Astrocyte (in vitro differentiated cells and primary cell): ENCODE measurements at regions not wholly inside any gene's neighbourhood (a gene's known extent, or its start where the extent isn't known, plus 50 kb on each side); places are given as distances from the start of the nearest gene placed in this dataset.

Experiments
- DNase-seq: peaks from one replicate; pipeline ENCODE4 v3.0.0-alpha.2; 2010; ENCODE audit warnings: low read depth
- FAIRE-seq: peaks from 2 replicates; lab custom pipeline; 2011; peaks lifted over from hg19 to GRCh38; lab: Jason Lieb, UNC
- H2AFZ ChIP-seq: 2 replicates; pipeline ENCODE4 v1.6.0; 2012; ENCODE audit warnings: low read depth, low read length, inconsistent platforms
- H3K27ac ChIP-seq: 2 replicates; pipeline ENCODE4 v1.5.1; 2011; ENCODE audit warnings: low read depth, low read length, inconsistent platforms
- H3K27me3 ChIP-seq: 2 replicates; pipeline ENCODE4 v1.6.0; 2011; ENCODE audit warnings: low read length, inconsistent platforms; ENCODE audit not compliant: insufficient read depth
- H3K36me3 ChIP-seq: 2 replicates; pipeline ENCODE4 v1.5.1; 2011; ENCODE audit warnings: low read length, inconsistent platforms; ENCODE audit not compliant: insufficient read depth
- H3K4me1 ChIP-seq: 2 replicates; pipeline ENCODE4 v1.5.1; 2011; ENCODE audit warnings: low read length, inconsistent platforms; ENCODE audit not compliant: insufficient read depth
- H3K4me2 ChIP-seq: 2 replicates; pipeline ENCODE4 v1.6.0; 2012; ENCODE audit warnings: low read length, inconsistent platforms
- H3K4me3 ChIP-seq: 2 replicates; pipeline ENCODE4 v1.5.1; 2011; ENCODE audit warnings: low read depth, mild to moderate bottlenecking, low read length, inconsistent platforms; ENCODE audit not compliant: insufficient read depth
- H3K79me2 ChIP-seq: 2 replicates; pipeline ENCODE4 v1.6.0; 2012; ENCODE audit warnings: mild to moderate bottlenecking, low read length, inconsistent platforms; ENCODE audit not compliant: insufficient read depth
- H3K9ac ChIP-seq: 2 replicates; pipeline ENCODE4 v1.6.0; 2012; ENCODE audit warnings: mild to moderate bottlenecking, low read length, inconsistent platforms
- H3K9me3 ChIP-seq: 2 replicates; pipeline ENCODE4 v1.5.1; 2012; ENCODE audit warnings: low read depth, mild to moderate bottlenecking, low read length, inconsistent platforms; ENCODE audit not compliant: insufficient read depth
- H4K20me1 ChIP-seq: 2 replicates; pipeline ENCODE4 v1.6.0; 2012; ENCODE audit warnings: low read length, inconsistent platforms; ENCODE audit not compliant: insufficient read depth
- H3K27ac Mint-ChIP-seq: one replicate; pipeline ENCODE4 v1.8.0; 2021; ENCODE audit warnings: mild to moderate bottlenecking, mixed read lengths; ENCODE audit not compliant: unreplicated experiment
- H3K27me3 Mint-ChIP-seq: one replicate; pipeline ENCODE4 v1.8.0; 2021; ENCODE audit warnings: low read depth, mixed read lengths; ENCODE audit not compliant: unreplicated experiment
- H3K36me3 Mint-ChIP-seq: one replicate; pipeline ENCODE4 v1.8.0; 2021; ENCODE audit warnings: low read depth, mixed read lengths; ENCODE audit not compliant: unreplicated experiment
- H3K4me1 Mint-ChIP-seq: one replicate; pipeline ENCODE4 v1.8.0; 2021; ENCODE audit warnings: low read depth, mixed read lengths; ENCODE audit not compliant: unreplicated experiment
- H3K4me3 Mint-ChIP-seq: one replicate; pipeline ENCODE4 v1.8.0; 2021; ENCODE audit warnings: mild to moderate bottlenecking, moderate library complexity, mixed read lengths; ENCODE audit not compliant: unreplicated experiment
- H3K9me3 Mint-ChIP-seq: one replicate; pipeline ENCODE4 v1.8.0; 2021; ENCODE audit warnings: mild to moderate bottlenecking, mixed read lengths; ENCODE audit not compliant: unreplicated experiment
- EZH2 ChIP-seq: IDR thresholded peaks from 2 replicates; pipeline ENCODE4 v1.6.1; 2012; ENCODE audit warnings: mild to moderate bottlenecking, low read length, inconsistent platforms; ENCODE audit not compliant: insufficient read depth
- TF ChIP-seq, protein P1 (sequence below): IDR thresholded peaks from 2 replicates; pipeline ENCODE4 v1.5.1; 2011; ENCODE audit warnings: low read depth, mild to moderate bottlenecking, inconsistent platforms, low read length, moderate library complexity; ENCODE audit not compliant: insufficient read depth

GRCh38 chr11:92401520-92401919 is 176.9 kb downstream of the FAT3 start:
- Histone ChIP-seq H3K4me1 (no peaks in the 10 kb centered on the region), H3K79me2 (no peaks in the 10 kb centered on the region), H3K9me3 (no peaks in the 10 kb centered on the region), H4K20me1 (no peaks in the 10 kb centered on the region), H3K36me3 (no peaks in the 10 kb centered on the region), H3K27ac (no peak overlapping the region), H3K4me2 (no peak overlapping the region), H3K4me3 (no peak overlapping the region), H2AFZ (no peak overlapping the region), H3K27me3 (no peaks in the 10 kb centered on the region), H3K9ac (no peak overlapping the region)
- peaks cover 1% of the 10 kb centered on the region for H3K9me3 Mint-ChIP-seq
- DNase-seq (no peak), FAIRE-seq (no peak)
- H3K4me3 Mint-ChIP-seq, result no peak overlapping the region
- no peak overlapping the region for H3K27ac Mint-ChIP-seq
- no peaks in the 10 kb centered on the region for H3K4me1 Mint-ChIP-seq
- no peaks in the 10 kb centered on the region for H3K27me3 Mint-ChIP-seq
- peaks cover 4% of the 10 kb centered on the region for H3K36me3 Mint-ChIP-seq
- TF ChIP-seq, protein P1, sequence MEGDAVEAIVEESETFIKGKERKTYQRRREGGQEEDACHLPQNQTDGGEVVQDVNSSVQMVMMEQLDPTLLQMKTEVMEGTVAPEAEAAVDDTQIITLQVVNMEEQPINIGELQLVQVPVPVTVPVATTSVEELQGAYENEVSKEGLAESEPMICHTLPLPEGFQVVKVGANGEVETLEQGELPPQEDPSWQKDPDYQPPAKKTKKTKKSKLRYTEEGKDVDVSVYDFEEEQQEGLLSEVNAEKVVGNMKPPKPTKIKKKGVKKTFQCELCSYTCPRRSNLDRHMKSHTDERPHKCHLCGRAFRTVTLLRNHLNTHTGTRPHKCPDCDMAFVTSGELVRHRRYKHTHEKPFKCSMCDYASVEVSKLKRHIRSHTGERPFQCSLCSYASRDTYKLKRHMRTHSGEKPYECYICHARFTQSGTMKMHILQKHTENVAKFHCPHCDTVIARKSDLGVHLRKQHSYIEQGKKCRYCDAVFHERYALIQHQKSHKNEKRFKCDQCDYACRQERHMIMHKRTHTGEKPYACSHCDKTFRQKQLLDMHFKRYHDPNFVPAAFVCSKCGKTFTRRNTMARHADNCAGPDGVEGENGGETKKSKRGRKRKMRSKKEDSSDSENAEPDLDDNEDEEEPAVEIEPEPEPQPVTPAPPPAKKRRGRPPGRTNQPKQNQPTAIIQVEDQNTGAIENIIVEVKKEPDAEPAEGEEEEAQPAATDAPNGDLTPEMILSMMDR, result no peak
- no peak for TF ChIP-seq EZH2

DNA sequence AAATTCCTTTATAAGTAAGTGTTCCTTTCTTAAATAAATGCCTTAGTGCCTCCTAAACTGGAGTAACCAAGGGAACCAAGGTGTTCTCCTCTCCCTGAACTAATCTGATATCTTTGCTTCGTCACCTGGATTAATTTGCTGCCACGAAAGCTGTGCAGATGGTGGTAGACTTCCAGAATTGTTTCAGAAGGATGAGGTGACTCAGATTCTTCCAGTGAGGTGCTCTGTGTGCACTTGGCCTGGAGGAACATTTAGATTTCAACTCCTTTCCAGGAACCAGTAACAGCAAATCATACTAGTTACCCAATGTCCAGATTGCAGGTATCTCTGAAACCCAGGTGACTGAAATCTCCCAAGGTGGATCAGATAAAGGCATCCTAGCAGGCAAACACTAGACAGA is 181.9 kb downstream of the FAT3 start:
- no peak overlapping the region for H3K9ac ChIP-seq
- Mint-ChIP-seq H3K27me3 (no peaks in the 10 kb centered on the region), H3K4me3 (no peak overlapping the region), H3K4me1 (peaks cover 11% of the 10 kb centered on the region), H3K9me3 (peaks cover 1% of the 10 kb centered on the region), H3K36me3 (no peaks in the 10 kb centered on the region), H3K27ac (no peak overlapping the region)
- no peak overlapping the region for H3K4me3 ChIP-seq
- no peaks in the 10 kb centered on the region for H3K79me2 ChIP-seq
- no peak overlapping the region for H3K4me2 ChIP-seq
- H2AFZ ChIP-seq, result no peak overlapping the region
- H3K4me1 ChIP-seq, result no peaks in the 10 kb centered on the region
- H3K36me3 ChIP-seq, result no peaks in the 10 kb centered on the region
- H3K27ac ChIP-seq, result no peak overlapping the region
- no peaks in the 10 kb centered on the region for H4K20me1 ChIP-seq
- TF ChIP-seq EZH2, result no peak
- TF ChIP-seq, protein P1, result no peak
- no peak for DNase-seq
- no peaks in the 10 kb centered on the region for H3K27me3 ChIP-seq
- no peak for FAIRE-seq
- no peaks in the 10 kb centered on the region for H3K9me3 ChIP-seq

DNA sequence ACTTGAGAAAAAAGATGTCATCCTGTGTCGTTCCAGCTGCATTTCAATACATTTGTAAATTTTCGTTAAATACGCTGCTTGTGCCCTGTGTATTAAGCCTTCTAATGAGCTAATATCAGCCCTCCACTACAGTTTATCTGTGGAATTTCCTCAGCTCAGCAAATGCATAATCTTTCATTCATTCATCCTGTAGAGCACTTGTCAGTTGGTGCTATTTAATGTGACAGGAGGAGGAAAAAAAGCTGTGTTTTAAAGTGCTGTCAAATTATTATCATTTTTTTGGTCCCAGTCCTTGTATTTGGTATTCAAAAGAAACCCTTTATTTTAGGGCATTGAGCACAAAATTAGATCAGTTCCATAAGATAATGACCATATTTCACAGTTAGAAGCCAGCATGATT is 184.7 kb downstream of the FAT3 start:
- H3K27me3 ChIP-seq, result no peaks in the 10 kb centered on the region
- DNase-seq (no peak), FAIRE-seq (no peak)
- no peaks in the 10 kb centered on the region for H3K27me3 Mint-ChIP-seq
- H3K4me1 ChIP-seq, result no peaks in the 10 kb centered on the region
- TF ChIP-seq EZH2, result no peak
- H3K9me3 ChIP-seq, result no peaks in the 10 kb centered on the region
- peaks cover 11% of the 10 kb centered on the region for H3K4me1 Mint-ChIP-seq
- no peak overlapping the region for H3K4me3 ChIP-seq
- H3K9me3 Mint-ChIP-seq, result no peaks in the 10 kb centered on the region
- H3K9ac ChIP-seq, result no peak overlapping the region
- no peaks in the 10 kb centered on the region for H3K36me3 ChIP-seq
- no peak overlapping the region for H3K27ac ChIP-seq
- no peak overlapping the region for H2AFZ ChIP-seq
- no peak overlapping the region for H3K4me3 Mint-ChIP-seq
- no peak overlapping the region for H3K27ac Mint-ChIP-seq
- H3K4me2 ChIP-seq, result no peak overlapping the region
- H3K79me2 ChIP-seq, result no peaks in the 10 kb centered on the region
- peaks cover 2% of the 10 kb centered on the region for H3K36me3 Mint-ChIP-seq
- no peaks in the 10 kb centered on the region for H4K20me1 ChIP-seq
